Glomerular visceral epithelial cell (primary cell): ENCODE measurements at regions not wholly inside any gene's neighbourhood (a gene's known extent, or its start where the extent isn't known, plus 50 kb on each side); places are given as distances from the start of the nearest gene placed in this dataset.

Experiments
- DNase-seq: peaks from one replicate; pipeline ENCODE4 v3.0.0-alpha.2; 2016; ENCODE audit errors: extremely low spot score

GRCh38 chr14:58783792-58784511, 146.2 kb downstream of the DACT1 start:
- no peak for DNase-seq

GRCh38 chr14:58784931-58785330, 147.2 kb downstream of the DACT1 start:
- no peak for DNase-seq

GRCh38 chr14:58785701-58786100, 147.9 kb downstream of the DACT1 start:
- no peak for DNase-seq

GRCh38 chr14:58787592-58787991, 149.8 kb downstream of the DACT1 start:
- DNase-seq: no peak

- DNase-seq: no peak
Observed at GRCh38 chr14:58788655-58789503, 151.1 kb downstream of the DACT1 start.

- no peak for DNase-seq
Observed at GRCh38 chr14:58789736-58790135, 152.0 kb downstream of the DACT1 start.

- DNase-seq: no peak
Observed at GRCh38 chr14:58792416-58792815, 154.7 kb downstream of the DACT1 start.

GRCh38 chr14:58793131-58793740, 155.5 kb downstream of the DACT1 start:
- DNase-seq: no peak

GRCh38 chr14:58794993-58795762, 157.4 kb downstream of the DACT1 start:
- no peak for DNase-seq

GRCh38 chr14:58796242-58797009, 158.7 kb downstream of the DACT1 start:
- DNase-seq: no peak

- DNase-seq: no peak
Observed at GRCh38 chr14:58797010-58797429, 159.3 kb downstream of the DACT1 start.

- DNase-seq: no peak
Observed at GRCh38 chr14:58798173-58798572, 160.4 kb downstream of the DACT1 start.

GRCh38 chr14:58801086-58801485, 163.3 kb downstream of the DACT1 start:
- DNase-seq: no peak

- DNase-seq: no peak
Observed at GRCh38 chr14:58805057-58805456, 167.3 kb downstream of the DACT1 start.

GRCh38 chr14:58805605-58806409, 168.0 kb downstream of the DACT1 start:
- peak; percentile 46 for DNase-seq

GRCh38 chr14:58807191-58807590, 169.4 kb downstream of the DACT1 start:
- DNase-seq: no peak

- no peak for DNase-seq
Observed at GRCh38 chr14:58808828-58809227, 171.1 kb downstream of the DACT1 start.

GRCh38 chr14:58809520-58809919, 171.8 kb downstream of the DACT1 start:
- DNase-seq: no peak

GRCh38 chr14:58812050-58812910, 174.5 kb downstream of the DACT1 start:
- no peak for DNase-seq
